Skeletal muscle tissue (tissue), 3 donors: ENCODE measurements at regions not wholly inside any gene's neighbourhood (a gene's known extent, or its start where the extent isn't known, plus 50 kb on each side); places are given as distances from the start of the nearest gene placed in this dataset.

Source experiments
- H3K27ac ChIP-seq: one replicate; pipeline ENCODE4 v1.7.0; 2013; ENCODE audit warnings: mild to moderate bottlenecking, low read depth, low read length, inconsistent platforms
- H3K27me3 ChIP-seq, 3 donors: one replicate each; pipeline ENCODE4 v1.7.0; 2013; ENCODE audit warnings: low read length in 3 of 3; ENCODE audit not compliant: control insufficient read depth in 3 of 3, insufficient read depth in 3 of 3
- H3K36me3 ChIP-seq, 3 donors: one replicate each; pipeline ENCODE4 v1.7.0; 2013; ENCODE audit warnings: low read length in 3 of 3; ENCODE audit not compliant: control insufficient read depth in 3 of 3, insufficient read depth in 3 of 3
- H3K4me1 ChIP-seq, 3 donors: one replicate each; pipeline ENCODE4 v1.7.0; 2013; ENCODE audit warnings: low read length in 3 of 3, mild to moderate bottlenecking in 3 of 3; ENCODE audit not compliant: control insufficient read depth in 3 of 3, insufficient read depth in 3 of 3
- H3K4me3 ChIP-seq, 3 donors: one replicate each; pipeline ENCODE4 v1.7.0; 2013; ENCODE audit warnings: low read length in 3 of 3
- H3K9ac ChIP-seq, 3 donors: one replicate each; pipeline ENCODE4 v1.7.0; 2013; ENCODE audit warnings: low read length in 3 of 3, mild to moderate bottlenecking in 3 of 3, moderate library complexity in 2 of 3, low read depth in 1 of 3
- H3K9me3 ChIP-seq, 3 donors: one replicate each; pipeline ENCODE4 v1.7.0; 2013; ENCODE audit warnings: low read length in 3 of 3; ENCODE audit not compliant: control insufficient read depth in 3 of 3
- donor health status: Osteomylitis.

GRCh38 chr7:115249080-115249479 is 327.2 kb downstream of the MDFIC start:
- Histone ChIP-seq H3K36me3 (no peaks in the 10 kb centered on the region), H3K4me1 (no peaks in the 10 kb centered on the region)

GRCh38 chr7:115241151-115241550 is 319.3 kb downstream of the MDFIC start:
- no peak overlapping the region for H3K9ac ChIP-seq
- peaks cover 0 to 2% (median 2%) of the 10 kb centered on the region in 3 donors for H3K9me3 ChIP-seq
- H3K36me3 ChIP-seq, result no peaks in the 10 kb centered on the region
- no peaks in the 10 kb centered on the region for H3K4me1 ChIP-seq
- H3K4me3 ChIP-seq, result no peak overlapping the region
- H3K27ac ChIP-seq, result no peak overlapping the region
- no peaks in the 10 kb centered on the region for H3K27me3 ChIP-seq

More at GRCh38 chr7:115249080-115249479, 327.2 kb downstream of the MDFIC start:
- Histone ChIP-seq H3K9ac (no peak overlapping the region), H3K4me3 (no peak overlapping the region), H3K27ac (no peak overlapping the region), H3K27me3 (no peaks in the 10 kb centered on the region), H3K9me3 (peaks cover 0 to 3% (median 2%) of the 10 kb centered on the region in 3 donors)

DNA sequence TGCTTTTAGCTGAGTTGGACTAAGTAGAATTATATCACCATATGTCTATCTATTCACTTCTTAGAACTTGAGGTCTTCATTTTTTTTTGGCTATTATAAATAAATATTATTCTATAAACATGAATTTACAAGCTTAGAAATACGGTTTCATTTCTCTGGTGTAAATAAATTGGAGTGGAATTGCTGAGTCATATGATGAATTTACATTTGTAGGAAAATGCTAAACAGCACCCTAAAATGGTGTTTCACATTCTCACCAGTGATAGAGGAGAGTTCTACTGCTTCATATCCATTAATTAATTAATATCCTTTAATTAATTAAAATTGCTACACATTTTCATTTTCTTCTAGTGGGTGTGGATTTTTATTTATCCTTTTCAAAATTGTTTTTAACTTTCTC is 318.3 kb downstream of the MDFIC start:
- Histone ChIP-seq H3K9ac (no peak overlapping the region), H3K36me3 (no peaks in the 10 kb centered on the region), H3K4me3 (no peak overlapping the region), H3K27ac (no peak overlapping the region), H3K9me3 (peaks cover 0 to 6% (median 0%) of the 10 kb centered on the region in 3 donors), H3K4me1 (no peaks in the 10 kb centered on the region), H3K27me3 (no peaks in the 10 kb centered on the region)

DNA sequence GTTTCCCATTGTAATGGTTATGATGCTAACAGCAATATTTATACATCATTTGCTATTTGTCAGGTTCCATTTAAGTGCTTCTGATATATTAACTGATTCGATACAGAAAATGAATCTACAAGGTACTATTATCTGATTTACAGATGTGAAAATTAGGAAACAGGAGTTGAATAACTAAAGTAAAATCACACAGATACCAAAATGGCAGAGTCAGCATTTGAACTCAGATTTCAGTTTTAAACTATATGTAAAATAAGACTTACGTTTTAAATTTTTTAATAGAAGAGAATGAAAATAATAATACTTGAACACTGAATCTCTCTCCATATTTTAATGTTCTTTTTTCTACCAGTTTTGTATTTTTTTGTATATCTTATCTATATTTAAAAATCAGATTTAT is 313.2 kb downstream of the MDFIC start:
- Histone ChIP-seq H3K4me1 (no peaks in the 10 kb centered on the region), H3K27me3 (no peaks in the 10 kb centered on the region), H3K9ac (no peak overlapping the region), H3K36me3 (no peaks in the 10 kb centered on the region), H3K27ac (no peak overlapping the region), H3K9me3 (peaks cover 0 to 5% (median 0%) of the 10 kb centered on the region in 3 donors), H3K4me3 (no peak overlapping the region)

- Histone ChIP-seq H3K4me1 (no peaks in the 10 kb centered on the region), H3K9me3 (peaks cover 0 to 5% (median 0%) of the 10 kb centered on the region in 3 donors), H3K27ac (no peak overlapping the region), H3K36me3 (no peaks in the 10 kb centered on the region), H3K9ac (no peak overlapping the region), H3K27me3 (no peaks in the 10 kb centered on the region), H3K4me3 (no peak overlapping the region)
Measured at GRCh38 chr7:115233809-115234208, 311.9 kb downstream of the MDFIC start.

GRCh38 chr7:115232041-115232440 is 310.1 kb downstream of the MDFIC start:
- no peaks in the 10 kb centered on the region for H3K36me3 ChIP-seq
- H3K4me1 ChIP-seq, result no peaks in the 10 kb centered on the region
- H3K9ac ChIP-seq, result no peak overlapping the region
- H3K27me3 ChIP-seq, result no peaks in the 10 kb centered on the region
- H3K4me3 ChIP-seq, result no peak overlapping the region
- H3K9me3 ChIP-seq, result peaks cover 0 to 5% (median 0%) of the 10 kb centered on the region in 3 donors
- H3K27ac ChIP-seq, result no peak overlapping the region

DNA sequence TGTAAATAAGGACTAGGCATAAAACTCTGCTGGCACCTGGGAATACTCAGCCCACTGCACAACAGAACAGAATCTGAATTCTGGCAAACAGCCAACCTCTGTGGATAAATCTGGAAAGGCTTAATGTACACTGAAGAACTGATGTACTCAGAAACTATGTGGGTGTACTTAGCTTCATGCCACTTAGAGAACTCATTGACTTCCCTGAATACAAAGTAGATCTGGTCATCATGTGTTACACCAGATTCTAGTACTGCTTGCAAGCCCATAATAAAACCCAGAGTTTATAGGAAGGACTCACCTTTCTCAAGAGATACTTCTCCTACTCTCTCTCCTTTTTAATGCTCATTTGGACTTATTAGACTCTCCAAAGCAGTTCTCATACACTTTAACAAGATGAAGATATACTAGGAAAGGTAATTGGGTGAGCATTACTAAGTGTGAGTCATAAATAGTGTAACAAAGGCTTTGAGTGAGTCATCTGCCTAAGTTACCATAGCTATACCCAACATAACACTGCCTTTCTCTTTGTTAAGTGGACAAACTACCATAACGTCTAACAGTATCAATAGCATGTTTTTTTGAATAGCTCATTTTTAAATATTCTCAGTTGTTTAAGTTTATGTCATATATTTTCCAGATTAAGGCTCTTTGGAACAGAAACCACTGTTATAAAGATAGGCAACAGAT is 309.1 kb downstream of the MDFIC start:
- Histone ChIP-seq H3K27ac (no peak overlapping the region), H3K27me3 (no peaks in the 10 kb centered on the region), H3K9ac (no peak overlapping the region), H3K4me3 (no peak overlapping the region), H3K4me1 (no peaks in the 10 kb centered on the region), H3K9me3 (peaks cover 0 to 5% (median 0%) of the 10 kb centered on the region in 3 donors), H3K36me3 (no peaks in the 10 kb centered on the region)

GRCh38 chr7:115229401-115230105 is 307.7 kb downstream of the MDFIC start:
- Histone ChIP-seq H3K36me3 (no peaks in the 10 kb centered on the region), H3K9me3 (no peaks in the 10 kb centered on the region), H3K27ac (no peak overlapping the region), H3K4me1 (no peaks in the 10 kb centered on the region), H3K4me3 (no peak overlapping the region), H3K27me3 (no peaks in the 10 kb centered on the region), H3K9ac (no peak overlapping the region)

GRCh38 chr7:115227473-115228235 is 305.8 kb downstream of the MDFIC start:
- Histone ChIP-seq H3K27ac (no peak overlapping the region), H3K27me3 (no peaks in the 10 kb centered on the region), H3K4me3 (no peak overlapping the region), H3K9ac (no peak overlapping the region), H3K4me1 (no peaks in the 10 kb centered on the region), H3K9me3 (no peaks in the 10 kb centered on the region), H3K36me3 (no peaks in the 10 kb centered on the region)

DNA sequence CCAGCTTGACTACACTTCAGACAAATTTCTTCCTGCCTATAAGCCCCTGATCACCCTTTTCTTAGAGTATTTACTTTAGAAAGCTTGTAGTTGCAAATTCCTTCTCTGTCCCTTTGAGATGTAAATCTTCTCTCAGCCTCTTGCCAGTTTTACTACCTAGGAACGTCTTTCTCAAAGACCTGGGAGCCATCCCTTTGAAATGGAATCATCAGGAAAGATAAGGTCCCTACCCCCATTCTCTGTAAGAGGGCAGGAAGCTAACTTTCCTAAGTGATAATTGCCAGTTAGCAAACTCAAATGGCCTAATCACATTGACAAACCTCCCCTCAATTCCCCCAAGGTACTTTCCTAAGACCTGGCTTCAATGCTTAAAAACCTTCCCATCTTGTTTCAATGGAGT is 304.5 kb downstream of the MDFIC start:
- no peak overlapping the region for H3K27ac ChIP-seq
- no peak overlapping the region for H3K9ac ChIP-seq
- H3K27me3 ChIP-seq, result no peaks in the 10 kb centered on the region

More for the DNA sequence above, 304.5 kb downstream of the MDFIC start:
- Histone ChIP-seq H3K4me3 (no peak overlapping the region), H3K36me3 (no peaks in the 10 kb centered on the region), H3K9me3 (no peaks in the 10 kb centered on the region), H3K4me1 (no peaks in the 10 kb centered on the region)
